Tibial nerve (tissue), 4 donors: ENCODE measurements at regions not wholly inside any gene's neighbourhood (a gene's known extent, or its start where the extent isn't known, plus 50 kb on each side); places are given as distances from the start of the nearest gene placed in this dataset.

ENCODE experiments used
- CTCF ChIP-seq, 5 experiments: fragments of 200-600 bp in 3 of 5; fragments of 450-650 bp in 2 of 5; sonication (generic) in 3 of 5; IDR thresholded peaks; one replicate each; pipeline ENCODE4 v1.5.1; 2016 to 2019; ENCODE audit warnings: antibody characterized with exemption in 5 of 5, mild to moderate bottlenecking in 3 of 5, moderate library complexity in 2 of 5
- EP300 ChIP-seq, 2 donors: sonication (generic); formaldehyde crosslinking; IDR thresholded peaks; one replicate each; pipeline ENCODE4 v1.6.1; 2017; ENCODE audit warnings: antibody characterized with exemption in 2 of 2, mild to moderate bottlenecking in 1 of 2

- no peak for TF ChIP-seq CTCF (IDR thresholded peaks at IDR 0.05)
- TF ChIP-seq EP300 (IDR thresholded peaks at IDR 0.05) = no peak
These were observed 143.8 kb downstream of the C16orf95 start for GRCh38 chr16:87173294-87173893.
